ENCODE measurements at regions not wholly inside any gene's neighbourhood (a gene's known extent, or its start where the extent isn't known, plus 50 kb on each side); places are given as distances from the start of the nearest gene placed in this dataset.

- no peak for TF ChIP-seq FOXK1 (CRISPR knock-in tag; IDR thresholded peaks at IDR 0.05; ENCODE audit: borderline replicate concordance)
- no peak for TF ChIP-seq ZBTB33 (CRISPR knock-in tag; IDR thresholded peaks at IDR 0.05)
- TF ChIP-seq, protein P1, sequence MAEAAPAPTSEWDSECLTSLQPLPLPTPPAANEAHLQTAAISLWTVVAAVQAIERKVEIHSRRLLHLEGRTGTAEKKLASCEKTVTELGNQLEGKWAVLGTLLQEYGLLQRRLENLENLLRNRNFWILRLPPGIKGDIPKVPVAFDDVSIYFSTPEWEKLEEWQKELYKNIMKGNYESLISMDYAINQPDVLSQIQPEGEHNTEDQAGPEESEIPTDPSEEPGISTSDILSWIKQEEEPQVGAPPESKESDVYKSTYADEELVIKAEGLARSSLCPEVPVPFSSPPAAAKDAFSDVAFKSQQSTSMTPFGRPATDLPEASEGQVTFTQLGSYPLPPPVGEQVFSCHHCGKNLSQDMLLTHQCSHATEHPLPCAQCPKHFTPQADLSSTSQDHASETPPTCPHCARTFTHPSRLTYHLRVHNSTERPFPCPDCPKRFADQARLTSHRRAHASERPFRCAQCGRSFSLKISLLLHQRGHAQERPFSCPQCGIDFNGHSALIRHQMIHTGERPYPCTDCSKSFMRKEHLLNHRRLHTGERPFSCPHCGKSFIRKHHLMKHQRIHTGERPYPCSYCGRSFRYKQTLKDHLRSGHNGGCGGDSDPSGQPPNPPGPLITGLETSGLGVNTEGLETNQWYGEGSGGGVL (CRISPR knock-in tag; IDR thresholded peaks at IDR 0.05) = no peak
- no peak for TF ChIP-seq ZC3H11A (IDR thresholded peaks at IDR 0.05; ENCODE audit: low read depth, low read length)
- TF ChIP-seq ZNF518B (CRISPR knock-in tag; IDR thresholded peaks at IDR 0.05) = no peak
- no peak for TF ChIP-seq YBX1 (IDR thresholded peaks at IDR 0.05)
- no peak for TF ChIP-seq JUN (IDR thresholded peaks at IDR 0.05; ENCODE audit: borderline replicate concordance, low read depth, low read length)
- TF ChIP-seq JUN (CRISPR knock-in tag; IDR thresholded peaks at IDR 0.05; ENCODE audit: borderline replicate concordance) = no peak
- no peak for TF ChIP-seq ETS1 (conservative IDR thresholded peaks at IDR 0.05; ENCODE audit: control insufficient read depth, low read depth, low read length)
- no peak for TF ChIP-seq MAFF (IDR thresholded peaks at IDR 0.05; ENCODE audit: low read length)
- no peak for TF ChIP-seq DDX20 (tag; IDR thresholded peaks at IDR 0.05; ENCODE audit: low read depth)
- TF ChIP-seq BRD9 (IDR thresholded peaks at IDR 0.05; ENCODE audit: low read depth, partially characterized antibody) = no peak
- no peak for TF ChIP-seq EHMT2 (IDR thresholded peaks at IDR 0.05)
- TF ChIP-seq NRF1 (conservative IDR thresholded peaks at IDR 0.05 in 1 of 2, IDR thresholded peaks at IDR 0.05 in 1 of 2) = no peak
- TF ChIP-seq SMARCE1 (IDR thresholded peaks at IDR 0.05) = no peak
These were observed 585.9 kb downstream of the ZEB2 start (continued) for GRCh38 chr2:143933946-143934569.
